Neutrophil (primary cell): ENCODE measurements at regions not wholly inside any gene's neighbourhood (a gene's known extent, or its start where the extent isn't known, plus 50 kb on each side); places are given as distances from the start of the nearest gene placed in this dataset.

Experiments used
- H3K27ac ChIP-seq: fragments of 200-600 bp; sonication (generic); 2 replicates; pipeline ENCODE4 v1.5.1; 2016; ENCODE audit warnings: mild to moderate bottlenecking, moderate library complexity
- H3K27me3 ChIP-seq: fragments of 200-600 bp; sonication (generic); 2 replicates; pipeline ENCODE4 v1.6.0; 2016; ENCODE audit warnings: mild to moderate bottlenecking
- H3K36me3 ChIP-seq: fragments of 200-600 bp; sonication (generic); 2 replicates; pipeline ENCODE4 v1.5.1; 2017
- H3K4me1 ChIP-seq, 2 experiments: fragments of 200-600 bp in 1 of 2; sonication (generic) in 1 of 2; 1 replicate in 1 of 2; 2 replicates in 1 of 2; pipeline versions ENCODE4 v1.5.1 to v1.6.1; 2013 to 2016; ENCODE audit warnings: low read depth in 1 of 2, low read length in 1 of 2, mild to moderate bottlenecking in 1 of 2, moderate library complexity in 1 of 2; ENCODE audit not compliant: control insufficient read depth in 1 of 2, insufficient read depth in 1 of 2
- H3K4me3 ChIP-seq, 2 experiments: fragments of 200-600 bp in 1 of 2; sonication (generic) in 1 of 2; 1 replicate in 1 of 2; 2 replicates in 1 of 2; pipeline ENCODE4 v1.5.1; 2013 to 2016; ENCODE audit warnings: low read depth in 1 of 2, low read length in 1 of 2, mild to moderate bottlenecking in 1 of 2, moderate library complexity in 1 of 2
- H3K9me3 ChIP-seq: fragments of 200-600 bp; sonication (generic); 2 replicates; pipeline ENCODE4 v1.5.1; 2016
- CTCF ChIP-seq: fragments of 200-600 bp; sonication (generic); IDR thresholded peaks from 2 replicates; pipeline ENCODE4 v1.5.1; 2016; ENCODE audit warnings: antibody characterized with exemption

DNA sequence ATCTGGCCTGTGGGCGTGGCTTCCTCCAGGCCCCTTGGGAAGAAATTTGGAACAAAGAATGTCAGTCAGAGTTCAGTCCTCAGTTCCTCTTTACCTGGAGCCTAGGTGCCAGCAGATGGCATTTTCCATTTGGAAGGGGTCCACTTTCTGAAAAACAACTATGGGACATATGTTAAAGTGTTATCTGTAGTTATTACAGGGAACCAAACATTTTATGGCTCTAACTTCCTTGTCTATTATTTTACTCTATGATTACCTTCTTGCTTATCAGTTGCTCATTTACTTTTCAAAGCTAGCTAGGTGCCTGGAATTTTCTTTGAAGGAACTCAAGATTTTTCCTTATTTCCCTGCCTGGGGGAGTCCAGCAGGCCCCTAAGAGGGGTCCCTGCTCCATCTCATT, 159.8 kb upstream of the PUDP start:
- no peaks in the 10 kb centered on the region for H3K9me3 ChIP-seq
- H3K4me1 ChIP-seq, result no peaks in the 10 kb centered on the region
- TF ChIP-seq CTCF, result no peak
- H3K36me3 ChIP-seq, result no peaks in the 10 kb centered on the region
- H3K27me3 ChIP-seq, result no peaks in the 10 kb centered on the region
- no peak overlapping the region for H3K4me3 ChIP-seq
- no peak overlapping the region for H3K27ac ChIP-seq

- H3K4me3 ChIP-seq, result no peak overlapping the region
- H3K9me3 ChIP-seq, result no peaks in the 10 kb centered on the region
- no peaks in the 10 kb centered on the region for H3K4me1 ChIP-seq
- no peaks in the 10 kb centered on the region for H3K27me3 ChIP-seq
- no peaks in the 10 kb centered on the region for H3K36me3 ChIP-seq
- TF ChIP-seq CTCF, result no peak
- H3K27ac ChIP-seq, result no peak overlapping the region
Measured at GRCh38 chrX:7294483-7294882, 146.5 kb upstream of the PUDP start.

DNA sequence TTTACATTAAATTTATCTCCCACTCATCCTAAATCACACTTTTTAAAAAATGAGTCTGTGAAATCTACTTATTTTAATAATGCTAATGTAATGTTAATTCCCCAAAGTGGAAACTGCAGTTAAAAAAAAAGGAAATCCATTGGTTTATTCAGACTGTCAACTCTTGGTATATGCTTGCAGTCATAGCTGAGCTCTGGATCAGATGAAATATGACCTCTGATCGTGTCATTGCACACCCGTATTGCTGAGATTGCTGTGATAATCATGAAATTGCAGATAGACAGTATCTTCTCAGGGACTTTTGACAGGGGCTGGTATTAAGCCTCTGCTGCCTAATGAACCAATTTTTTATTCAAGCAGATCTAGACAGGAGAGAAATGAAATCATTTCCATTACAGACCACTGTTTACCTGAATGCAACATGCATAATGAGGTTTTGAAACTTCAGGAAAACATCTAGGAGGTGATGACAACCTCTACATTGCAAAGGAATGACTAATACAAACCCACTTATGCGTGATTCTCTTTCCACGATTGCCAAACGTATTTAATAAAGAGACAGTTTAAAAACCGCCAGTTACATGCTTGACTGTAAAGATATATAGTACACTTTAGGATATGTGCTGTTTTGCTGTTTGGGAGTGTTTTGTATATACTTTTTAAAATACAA, 138.3 kb upstream of the PUDP start:
- Histone ChIP-seq H3K27me3 (no peaks in the 10 kb centered on the region), H3K4me1 (no peaks in the 10 kb centered on the region), H3K4me3 (no peak overlapping the region), H3K9me3 (no peaks in the 10 kb centered on the region), H3K27ac (no peak overlapping the region), H3K36me3 (no peaks in the 10 kb centered on the region)
- TF ChIP-seq CTCF, result no peak

- Histone ChIP-seq H3K36me3 (no peaks in the 10 kb centered on the region), H3K4me3 (no peak overlapping the region), H3K27ac (no peak overlapping the region), H3K9me3 (no peaks in the 10 kb centered on the region), H3K27me3 (no peaks in the 10 kb centered on the region), H3K4me1 (no peaks in the 10 kb centered on the region)
- TF ChIP-seq CTCF, result no peak
Measured at GRCh38 chrX:7285765-7286164, 137.8 kb upstream of the PUDP start.

DNA sequence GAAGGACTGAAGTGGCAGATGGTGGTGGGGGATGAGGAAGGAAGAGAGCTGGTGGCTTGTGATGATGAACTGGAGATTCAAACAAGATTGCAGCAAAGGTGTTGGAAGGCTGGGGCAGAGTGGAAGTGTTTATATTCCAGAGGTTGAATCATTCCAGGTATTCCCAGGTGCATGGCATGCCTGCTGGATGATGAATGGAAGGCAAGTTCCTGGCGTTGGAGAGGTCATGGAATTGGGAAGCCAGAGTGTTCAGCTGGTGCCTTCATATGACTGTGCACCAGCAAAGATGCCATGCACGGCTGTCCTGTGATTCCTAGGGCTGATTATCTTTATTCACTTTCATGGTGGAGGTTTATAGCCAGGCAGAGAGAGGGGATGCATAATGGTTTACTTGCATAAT, 135.8 kb upstream of the PUDP start:
- H3K27me3 ChIP-seq, result no peaks in the 10 kb centered on the region
- H3K27ac ChIP-seq, result no peak overlapping the region
- no peak for TF ChIP-seq CTCF
- no peak overlapping the region for H3K4me3 ChIP-seq
- H3K36me3 ChIP-seq, result no peaks in the 10 kb centered on the region
- H3K9me3 ChIP-seq, result no peaks in the 10 kb centered on the region
- H3K4me1 ChIP-seq, result no peaks in the 10 kb centered on the region

DNA sequence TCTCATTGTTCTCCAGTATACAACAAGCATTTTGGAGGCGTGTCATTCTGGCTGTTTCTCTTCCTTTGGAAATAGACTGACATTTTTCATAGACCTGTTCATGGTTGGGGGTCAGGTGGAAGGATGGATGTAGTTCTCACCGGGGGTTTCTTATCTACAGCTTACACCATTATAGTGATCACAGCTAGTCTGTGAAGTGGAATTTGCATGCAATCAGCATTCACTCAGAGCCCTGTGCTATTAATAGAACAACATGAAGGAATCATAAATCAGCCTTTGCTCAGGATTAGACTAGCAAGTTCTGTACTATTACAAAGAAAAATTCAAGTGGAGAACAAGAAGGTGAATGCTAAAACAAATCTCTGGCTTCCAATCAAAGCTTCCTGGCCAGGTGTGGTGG, 132.6 kb upstream of the PUDP start:
- H3K36me3 ChIP-seq, result no peaks in the 10 kb centered on the region
- H3K9me3 ChIP-seq, result no peaks in the 10 kb centered on the region
- no peak for TF ChIP-seq CTCF
- no peak overlapping the region for H3K27ac ChIP-seq
- no peaks in the 10 kb centered on the region for H3K27me3 ChIP-seq
- H3K4me3 ChIP-seq, result no peak overlapping the region
- H3K4me1 ChIP-seq, result no peaks in the 10 kb centered on the region
